Large intestine (tissue), 3 donors: ENCODE measurements at regions not wholly inside any gene's neighbourhood (a gene's known extent, or its start where the extent isn't known, plus 50 kb on each side); places are given as distances from the start of the nearest gene placed in this dataset.

ENCODE experiments used
- DNase-seq, 2 donors: peaks; one replicate each; pipeline versions ENCODE4 v3.0.0 to v3.0.0-alpha.2; 2013
- H3K27ac ChIP-seq: one replicate; pipeline ENCODE4 v1.5.1; 2013; ENCODE audit warnings: low read length
- H3K27me3 ChIP-seq: 2 replicates; pipeline ENCODE4 v1.6.1; 2013; ENCODE audit warnings: low read length; ENCODE audit not compliant: control insufficient read depth, insufficient read depth
- H3K36me3 ChIP-seq: 2 replicates; pipeline ENCODE4 v1.6.1; 2013; ENCODE audit warnings: low read length; ENCODE audit not compliant: control insufficient read depth, insufficient read depth
- H3K4me1 ChIP-seq: one replicate; pipeline ENCODE4 v1.6.1; 2013; ENCODE audit warnings: low read length; ENCODE audit not compliant: control insufficient read depth, insufficient read depth
- H3K4me3 ChIP-seq: one replicate; pipeline ENCODE4 v1.5.1; 2013; ENCODE audit warnings: low read length
- H3K9me3 ChIP-seq: one replicate; pipeline ENCODE4 v1.6.1; 2013; ENCODE audit warnings: mild to moderate bottlenecking, low read depth, low read length, moderate library complexity; ENCODE audit not compliant: control insufficient read depth
- WGBS: methylation state at CpG from one replicate; pipeline ENCODE4 v1.1.5; 2013; ENCODE audit warnings: low lambda C conversion rate; ENCODE audit not compliant: insufficient coverage; 5-methylcytosine and 5-hydroxymethylcytosine counted together

GRCh38 chr7:33825644-33826043, 79.7 kb upstream of the BMPER start:
- Histone ChIP-seq H3K4me1 (no peaks in the 10 kb centered on the region), H3K36me3 (no peaks in the 10 kb centered on the region), H3K27ac (no peak overlapping the region), H3K9me3 (no peaks in the 10 kb centered on the region), H3K4me3 (no peak overlapping the region), H3K27me3 (no peaks in the 10 kb centered on the region)
- no peak for DNase-seq
- no CpG with 5 or more reads among the region's 1 CpG for WGBS

- no CpG with 5 or more reads among the region's 4 CpGs for WGBS
- Histone ChIP-seq H3K27ac (no peak overlapping the region), H3K4me3 (no peak overlapping the region), H3K4me1 (no peaks in the 10 kb centered on the region), H3K9me3 (no peaks in the 10 kb centered on the region), H3K36me3 (no peaks in the 10 kb centered on the region), H3K27me3 (no peaks in the 10 kb centered on the region)
- DNase-seq: no peak
These were observed 75.8 kb upstream of the BMPER start for GRCh38 chr7:33829536-33829935.

GRCh38 chr7:33831389-33832141, 73.8 kb upstream of the BMPER start:
- Histone ChIP-seq H3K9me3 (no peaks in the 10 kb centered on the region), H3K27ac (no peak overlapping the region), H3K4me1 (no peaks in the 10 kb centered on the region), H3K36me3 (no peaks in the 10 kb centered on the region), H3K4me3 (no peak overlapping the region), H3K27me3 (no peaks in the 10 kb centered on the region)
- no CpG with 5 or more reads among the region's 10 CpGs for WGBS
- DNase-seq: no peak

GRCh38 chr7:33832271-33832721, 73.0 kb upstream of the BMPER start:
- Histone ChIP-seq H3K9me3 (peaks cover under 1% of the 10 kb centered on the region), H3K36me3 (no peaks in the 10 kb centered on the region), H3K4me1 (no peaks in the 10 kb centered on the region), H3K27ac (no peak overlapping the region), H3K4me3 (no peak overlapping the region), H3K27me3 (no peaks in the 10 kb centered on the region)
- WGBS: no CpG with 5 or more reads among the region's 7 CpGs
- no peak for DNase-seq

- Histone ChIP-seq H3K4me3 (no peak overlapping the region), H3K27me3 (no peaks in the 10 kb centered on the region), H3K4me1 (no peaks in the 10 kb centered on the region), H3K9me3 (peaks cover 3% of the 10 kb centered on the region), H3K36me3 (no peaks in the 10 kb centered on the region), H3K27ac (no peak overlapping the region)
- DNase-seq: no peak
- no CpG with 5 or more reads among the region's 8 CpGs for WGBS
These were observed 68.5 kb upstream of the BMPER start for GRCh38 chr7:33836797-33837355.

GRCh38 chr7:33837356-33837851, 67.9 kb upstream of the BMPER start:
- no peak for DNase-seq
- Histone ChIP-seq H3K27ac (no peak overlapping the region), H3K27me3 (no peaks in the 10 kb centered on the region), H3K4me3 (no peak overlapping the region), H3K36me3 (no peaks in the 10 kb centered on the region), H3K9me3 (peaks cover 3% of the 10 kb centered on the region), H3K4me1 (no peaks in the 10 kb centered on the region)
- WGBS: 83% methylated on average over 1 of the region's 14 CpGs

- no peak for DNase-seq
- H3K27ac ChIP-seq: no peak overlapping the region
- peaks cover 3% of the 10 kb centered on the region for H3K9me3 ChIP-seq
- no peak overlapping the region for H3K4me3 ChIP-seq
- H3K4me1 ChIP-seq: no peaks in the 10 kb centered on the region
- H3K27me3 ChIP-seq: no peaks in the 10 kb centered on the region
- WGBS: no CpG with 5 or more reads among the region's 1 CpG
- no peaks in the 10 kb centered on the region for H3K36me3 ChIP-seq
These were observed 64.3 kb upstream of the BMPER start for GRCh38 chr7:33841031-33841430.

- Histone ChIP-seq H3K27me3 (no peaks in the 10 kb centered on the region), H3K27ac (no peak overlapping the region), H3K4me3 (no peak overlapping the region), H3K36me3 (no peaks in the 10 kb centered on the region), H3K4me1 (no peaks in the 10 kb centered on the region), H3K9me3 (peaks cover 3% of the 10 kb centered on the region)
- no peak for DNase-seq
- WGBS: 38% methylated on average over 2 of the region's 3 CpGs
These were observed 63.6 kb upstream of the BMPER start for GRCh38 chr7:33841705-33842129.

GRCh38 chr7:33842150-33842549, 63.2 kb upstream of the BMPER start:
- 100% methylated on average over 1 of the region's 3 CpGs for WGBS
- H3K4me3 ChIP-seq: no peak overlapping the region
- no peak overlapping the region for H3K27ac ChIP-seq
- peaks cover 3% of the 10 kb centered on the region for H3K9me3 ChIP-seq
- H3K4me1 ChIP-seq: no peaks in the 10 kb centered on the region
- no peaks in the 10 kb centered on the region for H3K27me3 ChIP-seq
- no peak for DNase-seq
- H3K36me3 ChIP-seq: no peaks in the 10 kb centered on the region

- H3K9me3 ChIP-seq: no peaks in the 10 kb centered on the region
- H3K36me3 ChIP-seq: no peaks in the 10 kb centered on the region
- no peaks in the 10 kb centered on the region for H3K4me1 ChIP-seq
- WGBS: no CpG with 5 or more reads among the region's 11 CpGs
- no peak overlapping the region for H3K4me3 ChIP-seq
- no peaks in the 10 kb centered on the region for H3K27me3 ChIP-seq
- no peak overlapping the region for H3K27ac ChIP-seq
- no peak for DNase-seq
These were observed 59.3 kb upstream of the BMPER start for GRCh38 chr7:33845991-33846509.
